ENCODE measurements at regions not wholly inside any gene's neighbourhood (a gene's known extent, or its start where the extent isn't known, plus 50 kb on each side); places are given as distances from the start of the nearest gene placed in this dataset.

- DNase-seq: no peak
- TF ChIP-seq, protein P1, sequence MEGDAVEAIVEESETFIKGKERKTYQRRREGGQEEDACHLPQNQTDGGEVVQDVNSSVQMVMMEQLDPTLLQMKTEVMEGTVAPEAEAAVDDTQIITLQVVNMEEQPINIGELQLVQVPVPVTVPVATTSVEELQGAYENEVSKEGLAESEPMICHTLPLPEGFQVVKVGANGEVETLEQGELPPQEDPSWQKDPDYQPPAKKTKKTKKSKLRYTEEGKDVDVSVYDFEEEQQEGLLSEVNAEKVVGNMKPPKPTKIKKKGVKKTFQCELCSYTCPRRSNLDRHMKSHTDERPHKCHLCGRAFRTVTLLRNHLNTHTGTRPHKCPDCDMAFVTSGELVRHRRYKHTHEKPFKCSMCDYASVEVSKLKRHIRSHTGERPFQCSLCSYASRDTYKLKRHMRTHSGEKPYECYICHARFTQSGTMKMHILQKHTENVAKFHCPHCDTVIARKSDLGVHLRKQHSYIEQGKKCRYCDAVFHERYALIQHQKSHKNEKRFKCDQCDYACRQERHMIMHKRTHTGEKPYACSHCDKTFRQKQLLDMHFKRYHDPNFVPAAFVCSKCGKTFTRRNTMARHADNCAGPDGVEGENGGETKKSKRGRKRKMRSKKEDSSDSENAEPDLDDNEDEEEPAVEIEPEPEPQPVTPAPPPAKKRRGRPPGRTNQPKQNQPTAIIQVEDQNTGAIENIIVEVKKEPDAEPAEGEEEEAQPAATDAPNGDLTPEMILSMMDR (conservative IDR thresholded peaks at IDR 0.05): no peak
- no peak for TF ChIP-seq EZH2 (IDR thresholded peaks at IDR 0.05; ENCODE audit: low read depth)
- intact Hi-C loops (cut with micrococcal nuclease; ENCODE audit: unreplicated experiment): no loop called here
- Histone ChIP-seq H3K4me3 (no peak overlapping the region), H3K36me3 (ENCODE audit: low read depth) (no peaks in the 10 kb centered on the region), H3K79me2 (ENCODE audit: low read depth) (no peaks in the 10 kb centered on the region), H3K9me2 (ENCODE audit: insufficient read depth) (no peaks in the 10 kb centered on the region), H2AFZ (no peak overlapping the region), H3K27ac (no peak overlapping the region), H4K20me1 (ENCODE audit: insufficient read depth) (no peaks in the 10 kb centered on the region), H3K4me2 (no peak overlapping the region), H3K27me3 (ENCODE audit: insufficient read depth, low read depth) (no peaks in the 10 kb centered on the region), H3K4me1 (replicated peaks; ENCODE audit: insufficient read depth) (no peaks in the 10 kb centered on the region), H3F3A (ENCODE audit: insufficient read depth, low read depth) (no peaks in the 10 kb centered on the region), H3K9me3 (ENCODE audit: insufficient read depth, low read depth) (no peaks in the 10 kb centered on the region)
- ChIA-PET CTCF (no interaction called here), POLR2A (ENCODE audit: unreplicated experiment) (no interaction called here)
- no TSS peak for BruUV-seq (replicated peaks)
Measured at GRCh38 chr7:126001349-126001748, 1071.7 kb upstream of the POT1 start.

DNA sequence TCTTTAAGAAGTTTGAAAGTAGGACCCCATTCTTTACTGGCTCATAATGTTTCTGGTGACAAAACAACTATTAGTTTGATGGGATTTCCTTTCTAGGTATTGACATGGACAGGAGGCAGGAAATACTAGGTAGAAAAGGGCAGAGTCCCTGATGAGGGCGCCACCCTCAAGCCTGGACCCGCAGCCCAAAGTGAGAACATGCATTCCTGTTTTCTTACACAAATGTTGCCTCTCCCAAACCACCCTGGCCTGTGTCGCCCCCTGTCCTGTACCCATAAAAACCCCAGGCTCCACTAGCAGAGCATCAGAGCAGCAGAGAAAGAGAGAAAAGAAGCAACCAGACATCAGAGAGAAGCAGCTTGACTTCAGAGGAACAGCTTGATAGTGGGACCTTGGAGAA, 1055.2 kb upstream of the POT1 start:
- CTCF ChIA-PET: no interaction called here
- H3F3A ChIP-seq (ENCODE audit: insufficient read depth, low read depth): no peaks in the 10 kb centered on the region
- no peak overlapping the region for H3K4me2 ChIP-seq
- H2AFZ ChIP-seq: no peak overlapping the region
- no peak overlapping the region for H3K4me3 ChIP-seq
- H3K9me2 ChIP-seq (ENCODE audit: insufficient read depth): no peaks in the 10 kb centered on the region; the same call in 1 of the 2 replicates
- H3K4me1 ChIP-seq (replicated peaks; ENCODE audit: insufficient read depth): no peaks in the 10 kb centered on the region
- no peaks in the 10 kb centered on the region for H3K36me3 ChIP-seq (ENCODE audit: low read depth)
- POLR2A ChIA-PET (ENCODE audit: unreplicated experiment): no interaction called here
- no peak for TF ChIP-seq EZH2 (IDR thresholded peaks at IDR 0.05; ENCODE audit: low read depth)
- TF ChIP-seq, protein P1 (conservative IDR thresholded peaks at IDR 0.05): no peak
- H4K20me1 ChIP-seq (ENCODE audit: insufficient read depth): no peaks in the 10 kb centered on the region
- BruUV-seq (replicated peaks): no TSS peak
- no peaks in the 10 kb centered on the region for H3K79me2 ChIP-seq (ENCODE audit: low read depth)
- no peaks in the 10 kb centered on the region for H3K27me3 ChIP-seq (ENCODE audit: insufficient read depth, low read depth)
- intact Hi-C loops (cut with micrococcal nuclease; ENCODE audit: unreplicated experiment): no loop called here
- H3K27ac ChIP-seq: no peak overlapping the region
- no peak for DNase-seq
- H3K9me3 ChIP-seq (ENCODE audit: insufficient read depth, low read depth): no peaks in the 10 kb centered on the region

DNA sequence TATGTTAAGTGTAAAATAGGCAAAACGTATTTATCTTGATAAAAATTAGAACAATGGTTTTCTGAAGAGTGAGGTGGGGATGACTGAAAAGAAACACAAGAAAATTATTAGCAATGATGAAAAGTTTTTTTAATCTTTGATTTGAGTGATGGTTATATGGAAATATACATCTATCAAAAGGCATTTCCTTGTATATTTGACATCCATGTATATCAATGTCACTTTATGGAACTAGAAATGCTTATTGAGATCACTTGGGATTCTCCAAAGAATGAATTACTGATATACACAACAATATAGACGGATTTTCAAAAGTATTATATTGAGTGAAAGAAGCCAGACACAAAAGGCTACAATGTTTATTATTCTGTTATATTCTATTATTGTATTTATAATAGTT, 1042.0 kb upstream of the POT1 start:
- Histone ChIP-seq H4K20me1 (ENCODE audit: insufficient read depth) (no peaks in the 10 kb centered on the region), H3K4me1 (replicated peaks; ENCODE audit: insufficient read depth) (no peaks in the 10 kb centered on the region), H3K27me3 (ENCODE audit: insufficient read depth, low read depth) (no peaks in the 10 kb centered on the region), H3K9me3 (ENCODE audit: insufficient read depth, low read depth) (no peaks in the 10 kb centered on the region), H3F3A (ENCODE audit: insufficient read depth, low read depth) (no peaks in the 10 kb centered on the region), H3K79me2 (ENCODE audit: low read depth) (no peaks in the 10 kb centered on the region), H3K9me2 (ENCODE audit: insufficient read depth) (no peaks in the 10 kb centered on the region), H2AFZ (no peak overlapping the region), H3K4me2 (no peak overlapping the region), H3K36me3 (ENCODE audit: low read depth) (no peaks in the 10 kb centered on the region), H3K27ac (no peak overlapping the region), H3K4me3 (no peak overlapping the region)
- DNase-seq: no peak
- ChIA-PET CTCF (no interaction called here), POLR2A (ENCODE audit: unreplicated experiment) (no interaction called here)
- intact Hi-C loops (cut with micrococcal nuclease; ENCODE audit: unreplicated experiment): no loop called here
- no TSS peak for BruUV-seq (replicated peaks)
- TF ChIP-seq, protein P1 (conservative IDR thresholded peaks at IDR 0.05): no peak
- TF ChIP-seq EZH2 (IDR thresholded peaks at IDR 0.05; ENCODE audit: low read depth): no peak
